GM23338 (cell line): ENCODE measurements at regions not wholly inside any gene's neighbourhood (a gene's known extent, or its start where the extent isn't known, plus 50 kb on each side); places are given as distances from the start of the nearest gene placed in this dataset.

Experiments
- ATAC-seq: fragments of 200-7000 bp; cut with Tn5 transposase; 3 replicates; pipeline ENCODE4 v1.9.1; 2020
- DNase-seq: peaks from one replicate; pipeline ENCODE4 v3.0.0-alpha.2; 2015; ENCODE audit warnings: low spot score
- H2AFZ ChIP-seq: fragments of 200-600 bp; sonication (generic); 2 replicates; pipeline ENCODE4 v1.8.0; 2016; ENCODE audit warnings: antibody characterized with exemption, mild to moderate bottlenecking, moderate library complexity
- H3F3A ChIP-seq: fragments of 200-600 bp; sonication (generic); replicated peaks from 2 replicates; pipeline ENCODE4 v1.8.0; 2017; ENCODE audit warnings: antibody characterized with exemption, mixed run types, low read depth
- H3K27ac ChIP-seq: fragments of 200-600 bp; sonication (generic); 2 replicates; pipeline ENCODE4 v1.6.1; 2016; ENCODE audit warnings: low read depth
- H3K27me3 ChIP-seq: fragments of 200-600 bp; sonication (generic); 2 replicates; pipeline ENCODE4 v1.8.0; 2016; ENCODE audit warnings: mild to moderate bottlenecking, mixed run types, moderate library complexity; ENCODE audit not compliant: insufficient read depth
- H3K36me3 ChIP-seq: fragments of 200-600 bp; sonication (generic); 2 replicates; pipeline ENCODE4 v1.8.0; 2016; ENCODE audit warnings: mild to moderate bottlenecking; ENCODE audit not compliant: insufficient read depth
- H3K4me1 ChIP-seq: fragments of 200-600 bp; sonication (generic); 2 replicates; pipeline ENCODE4 v1.8.0; 2016; ENCODE audit warnings: mild to moderate bottlenecking, moderate library complexity; ENCODE audit not compliant: insufficient read depth
- H3K4me2 ChIP-seq: fragments of 200-600 bp; sonication (generic); 2 replicates; pipeline ENCODE4 v1.7.1; 2017; ENCODE audit warnings: mixed run types
- H3K4me3 ChIP-seq: fragments of 200-600 bp; sonication (generic); 2 replicates; pipeline ENCODE4 v1.6.1; 2016; ENCODE audit warnings: mixed run types
- H3K79me2 ChIP-seq: fragments of 200-600 bp; sonication (generic); replicated peaks from 2 replicates; pipeline ENCODE4 v1.8.0; 2017; ENCODE audit warnings: mild to moderate bottlenecking; ENCODE audit not compliant: insufficient read depth
- H3K9me2 ChIP-seq: fragments of 200-600 bp; sonication (generic); 2 replicates; pipeline ENCODE4 v1.8.0; 2017; ENCODE audit not compliant: insufficient read depth
- H4K20me1 ChIP-seq: fragments of 200-600 bp; sonication (generic); replicated peaks from 2 replicates; pipeline ENCODE4 v1.8.0; 2017; ENCODE audit warnings: mild to moderate bottlenecking; ENCODE audit not compliant: insufficient read depth
- H3K27ac Mint-ChIP-seq: 2 replicates; pipeline ENCODE4 v1.8.0; 2020; ENCODE audit warnings: inconsistent platforms, mild to moderate bottlenecking, moderate library complexity, mixed read lengths
- H3K27me3 Mint-ChIP-seq: 3 replicates; pipeline ENCODE4 v1.8.0; 2022; ENCODE audit warnings: low read depth, mild to moderate bottlenecking, moderate library complexity, mixed read lengths, inconsistent platforms; ENCODE audit not compliant: insufficient read depth, poor library complexity
- H3K36me3 Mint-ChIP-seq: 3 replicates; pipeline ENCODE4 v1.8.0; 2021; ENCODE audit warnings: low read depth, mild to moderate bottlenecking, inconsistent platforms, moderate library complexity, mixed read lengths
- H3K4me1 Mint-ChIP-seq: 3 replicates; pipeline ENCODE4 v1.8.0; 2020; ENCODE audit warnings: mild to moderate bottlenecking, inconsistent platforms, mixed read lengths
- H3K4me3 Mint-ChIP-seq: 3 replicates; pipeline ENCODE4 v1.8.0; 2021; ENCODE audit warnings: moderate library complexity, mild to moderate bottlenecking, inconsistent platforms, mixed read lengths
- H3K9me3 Mint-ChIP-seq: 3 replicates; pipeline ENCODE4 v1.8.0; 2020; ENCODE audit warnings: moderate library complexity, mild to moderate bottlenecking, inconsistent platforms, mixed read lengths
- CREB1 ChIP-seq: fragments of 250-450 bp; sonication (Bioruptor Pico); IDR thresholded peaks from 2 replicates; pipeline ENCODE4 v1.5.0; 2020; ENCODE audit warnings: low read depth, mild to moderate bottlenecking, moderate library complexity
- CTCF ChIP-seq, 2 experiments: fragments of 200-600 bp in 1 of 2; sonication (generic) in 1 of 2; conservative IDR thresholded peaks; 2 replicates each; pipeline versions ENCODE4 v1.5.1 to v1.6.1; 2016 to 2017; ENCODE audit warnings: antibody characterized with exemption in 2 of 2, low read depth in 2 of 2, mild to moderate bottlenecking in 2 of 2, moderate library complexity in 1 of 2
- ETS1 ChIP-seq: IDR thresholded peaks from 2 replicates; pipeline ENCODE4 v1.6.1; 2016; ENCODE audit warnings: antibody characterized with exemption
- EZH2 ChIP-seq: fragments of 200-600 bp; sonication (generic); IDR thresholded peaks from one replicate; pipeline ENCODE4 v1.8.0; 2017; ENCODE audit warnings: antibody characterized with exemption, mild to moderate bottlenecking, low read depth; ENCODE audit not compliant: unreplicated experiment
- EZH2phosphoT487 ChIP-seq: fragments of 200-600 bp; sonication (generic); IDR thresholded peaks from one replicate; pipeline ENCODE4 v1.8.1; 2018; ENCODE audit warnings: antibody characterized with exemption; ENCODE audit not compliant: unreplicated experiment
- JUNB ChIP-seq: IDR thresholded peaks from one replicate; pipeline ENCODE4 v1.6.1; 2016; ENCODE audit warnings: antibody characterized with exemption; ENCODE audit not compliant: unreplicated experiment
- NANOG ChIP-seq: IDR thresholded peaks from 2 replicates; pipeline ENCODE4 v1.6.1; 2016; ENCODE audit warnings: antibody characterized with exemption, borderline replicate concordance

- H3K27ac ChIP-seq, result no peak overlapping the region
- no peaks in the 10 kb centered on the region for H3K4me1 Mint-ChIP-seq
- no peak overlapping the region for H3K27ac Mint-ChIP-seq
- H3K4me3 Mint-ChIP-seq, result no peak overlapping the region
- H3K27me3 ChIP-seq, result no peaks in the 10 kb centered on the region
- H3K36me3 Mint-ChIP-seq, result no peaks in the 10 kb centered on the region; the same call in 2 of the 3 replicates
- no peak for ATAC-seq
- H3K4me1 ChIP-seq, result no peaks in the 10 kb centered on the region
- H2AFZ ChIP-seq, result no peak overlapping the region
- no peak for TF ChIP-seq CREB1 (CRISPR knock-in tag)
- H3K4me2 ChIP-seq, result no peak overlapping the region
- DNase-seq, result no peak
- no peaks in the 10 kb centered on the region for H4K20me1 ChIP-seq
- peaks cover 6% of the 10 kb centered on the region for H3K27me3 Mint-ChIP-seq
- peaks cover 9% of the 10 kb centered on the region; the same call in 1 of the 2 replicates for H3K9me2 ChIP-seq
- peaks cover 6% of the 10 kb centered on the region for H3K9me3 Mint-ChIP-seq
- H3K4me3 ChIP-seq, result no peak overlapping the region
- no peaks in the 10 kb centered on the region for H3F3A ChIP-seq
- H3K79me2 ChIP-seq, result no peaks in the 10 kb centered on the region
- 0 out of 2 replicates have a peak, but pooled peaks cover under 1% of the 10 kb centered on the region for H3K36me3 ChIP-seq
Measured at GRCh38 chr6:159493231-159493897, 199.7 kb downstream of the SOD2 start.

DNA sequence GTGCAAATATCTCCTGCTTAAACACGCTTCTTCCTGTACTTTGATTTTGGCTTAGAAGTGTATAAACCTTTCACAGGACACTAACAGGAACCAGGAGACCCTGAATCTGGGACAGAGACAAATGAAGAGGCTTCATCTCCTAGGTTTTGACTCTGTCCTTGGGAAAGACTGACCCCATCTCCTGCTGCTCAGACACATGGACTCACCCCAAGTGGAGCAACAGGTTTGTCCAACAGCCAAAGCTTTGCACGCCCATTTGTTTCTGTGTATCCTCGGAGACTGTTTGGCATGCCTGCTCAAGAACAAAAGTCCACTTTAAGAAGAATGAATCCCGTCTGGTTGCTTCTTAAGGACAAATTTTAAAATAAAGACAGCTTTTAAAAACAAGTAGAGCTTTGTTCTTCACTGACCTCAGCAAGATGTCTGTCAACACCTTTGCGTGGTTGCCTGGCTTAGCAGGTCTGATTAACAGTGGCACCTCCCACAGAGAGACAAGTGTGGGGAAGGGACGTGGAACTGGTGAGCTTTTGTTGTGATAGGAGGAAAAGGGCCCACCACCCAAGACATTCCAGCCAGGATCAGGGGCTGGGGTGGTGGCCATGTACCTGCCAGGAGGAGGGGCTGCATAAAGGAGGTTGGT lies 202.6 kb downstream of the SOD2 start:
- DNase-seq, result no peak
- no peak overlapping the region for H3K4me3 ChIP-seq

GRCh38 chr6:159487636-159488035 lies 205.4 kb downstream of the SOD2 start:
- no peaks in the 10 kb centered on the region for H3K27me3 ChIP-seq
- H4K20me1 ChIP-seq, result no peaks in the 10 kb centered on the region
- no peak overlapping the region for H3K4me3 ChIP-seq
- Mint-ChIP-seq H3K9me3 (no peaks in the 10 kb centered on the region; the same call in 2 of the 3 replicates), H3K4me1 (peaks cover 6% of the 10 kb centered on the region; the same call in 2 of the 3 replicates), H3K27ac (no peak overlapping the region), H3K36me3 (no peaks in the 10 kb centered on the region), H3K4me3 (no peak overlapping the region), H3K27me3 (peaks cover 8% of the 10 kb centered on the region)
- no peak overlapping the region for H3K27ac ChIP-seq
- H3K4me2 ChIP-seq, result peak overlapping the region; percentile 27
- H3F3A ChIP-seq, result no peaks in the 10 kb centered on the region
- no peak overlapping the region for H2AFZ ChIP-seq
- no peaks in the 10 kb centered on the region for H3K79me2 ChIP-seq
- H3K9me2 ChIP-seq, result peaks cover 14% of the 10 kb centered on the region; the same call in 1 of the 2 replicates
- DNase-seq (no peak), ATAC-seq (no peak)
- H3K4me1 ChIP-seq, result no peaks in the 10 kb centered on the region
- H3K36me3 ChIP-seq, result no peaks in the 10 kb centered on the region
- no peak for TF ChIP-seq ETS1
- TF ChIP-seq NANOG, result no peak
- no peak for TF ChIP-seq EZH2phosphoT487
- TF ChIP-seq CTCF (conservative IDR thresholded peaks at IDR 0.05; ENCODE audit: low read depth in 2 of 2), result no peak
- no peak for TF ChIP-seq EZH2
- no peak for TF ChIP-seq JUNB

More for the DNA sequence above, 202.6 kb downstream of the SOD2 start:
- Histone ChIP-seq H3K79me2 (no peaks in the 10 kb centered on the region), H3F3A (no peaks in the 10 kb centered on the region), H3K9me2 (peaks cover 14% of the 10 kb centered on the region; the same call in 1 of the 2 replicates), H4K20me1 (no peaks in the 10 kb centered on the region), H2AFZ (no peak overlapping the region), H3K27me3 (no peaks in the 10 kb centered on the region), H3K4me1 (no peaks in the 10 kb centered on the region), H3K36me3 (no peaks in the 10 kb centered on the region), H3K27ac (no peak overlapping the region), H3K4me2 (no peak overlapping the region)
- TF ChIP-seq ETS1, result no peak
- no peaks in the 10 kb centered on the region; the same call in 2 of the 3 replicates for H3K9me3 Mint-ChIP-seq
- ATAC-seq, result no peak
- peaks cover 3% of the 10 kb centered on the region for H3K27me3 Mint-ChIP-seq
- H3K27ac Mint-ChIP-seq, result no peak overlapping the region
- H3K4me3 Mint-ChIP-seq, result no peak overlapping the region
- H3K4me1 Mint-ChIP-seq, result peaks cover 6% of the 10 kb centered on the region; the same call in 2 of the 3 replicates
- no peaks in the 10 kb centered on the region for H3K36me3 Mint-ChIP-seq
